ENCODE measurements at regions not wholly inside any gene's neighbourhood (a gene's known extent, or its start where the extent isn't known, plus 50 kb on each side); places are given as distances from the start of the nearest gene placed in this dataset.
A peak's percentile ranks its signal among the peaks of the same experiment; 100 is the strongest.
"Not testable (repeated sequence)": the region's sequence is repeated elsewhere in the genome, so short reads cannot be mapped to it uniquely, and the experiment has no call there.

- DNase-seq: no peak
These were observed 680.7 kb upstream of the SALL1 start for GRCh38 chr16:51831595-51832367.

- DNase-seq: not testable (repeated sequence)
These were observed 680.0 kb upstream of the SALL1 start for GRCh38 chr16:51831034-51831433.

GRCh38 chr16:51825779-51826178 is 674.7 kb upstream of the SALL1 start:
- DNase-seq: no peak

GRCh38 chr16:51822471-51822870 is 671.4 kb upstream of the SALL1 start:
- no peak for DNase-seq

GRCh38 chr16:51821527-51821926 is 670.5 kb upstream of the SALL1 start:
- DNase-seq: no peak

GRCh38 chr16:51820176-51820575 is 669.1 kb upstream of the SALL1 start:
- DNase-seq: no peak

- DNase-seq: peak; percentile 49
These were observed 667.4 kb upstream of the SALL1 start for GRCh38 chr16:51818342-51818944.

- no peak for DNase-seq
These were observed 665.9 kb upstream of the SALL1 start for GRCh38 chr16:51816929-51817328.

- DNase-seq: no peak
These were observed 664.5 kb upstream of the SALL1 start for GRCh38 chr16:51815523-51815922.

- DNase-seq: no peak
These were observed 663.5 kb upstream of the SALL1 start for GRCh38 chr16:51814617-51815016.

- no peak for DNase-seq
These were observed 662.5 kb upstream of the SALL1 start for GRCh38 chr16:51813609-51814008.

- no peak for DNase-seq
These were observed 661.9 kb upstream of the SALL1 start for GRCh38 chr16:51812945-51813344.

- DNase-seq: no peak
These were observed 656.5 kb upstream of the SALL1 start for GRCh38 chr16:51807551-51807950.

- no peak for DNase-seq
These were observed 650.6 kb upstream of the SALL1 start for GRCh38 chr16:51801635-51802034.

- no peak for DNase-seq
These were observed 646.7 kb upstream of the SALL1 start for GRCh38 chr16:51797669-51798259.

- no peak for DNase-seq
These were observed 628.2 kb upstream of the SALL1 start for GRCh38 chr16:51779240-51779639.

- DNase-seq: no peak
These were observed 622.2 kb upstream of the SALL1 start for GRCh38 chr16:51773071-51773890.

- DNase-seq: no peak
These were observed 615.7 kb upstream of the SALL1 start for GRCh38 chr16:51766739-51767138.

- no peak for DNase-seq
These were observed 612.1 kb upstream of the SALL1 start for GRCh38 chr16:51763072-51763661.

- DNase-seq: peak; percentile 65
These were observed 611.3 kb upstream of the SALL1 start for GRCh38 chr16:51762081-51762996.

- no peak for DNase-seq
These were observed 609.9 kb upstream of the SALL1 start for GRCh38 chr16:51761001-51761400.

GRCh38 chr16:51759999-51760398 is 608.9 kb upstream of the SALL1 start:
- no peak for DNase-seq
